K562 (cell line): ENCODE measurements at regions not wholly inside any gene's neighbourhood (a gene's known extent, or its start where the extent isn't known, plus 50 kb on each side); places are given as distances from the start of the nearest gene placed in this dataset.

ENCODE experiments used
- ATAC-seq: fragments of 200-7000 bp; cut with Tn5 transposase; 3 replicates; pipeline ENCODE4 v1.9.1; 2020; ENCODE audit warnings: moderate library complexity
- BruUV-seq: library from RNA; stranded (reverse); fragments of 400-500 nt; replicated peaks from 2 replicates; lab custom pipeline; 2021; lab: Mats Ljungman, UMichigan
- CTCF ChIA-PET: fragments of 300-600 bp; formaldehyde crosslinking; extraction: SDS; loops from one replicate; lab custom pipeline; 2021; ENCODE audit warnings: low intra/inter-chr PET ratio; lab: Yijun Ruan, JAX
- POLR2A ChIA-PET: fragments of 300-600, 350-650 bp; sonication (Branson Sonifier 250); formaldehyde crosslinking; extraction: SDS; loops from one replicate; lab custom pipeline; 2021; ENCODE audit warnings: antibody characterized with exemption, inconsistent platforms; lab: Yijun Ruan, JAX
- DNase-seq, 4 experiments: peaks; one replicate each; pipeline versions ENCODE4 v3.0.0 to v3.0.0-alpha.2; 2011 to 2018; ENCODE audit warnings: low spot score in 3 of 4, mixed read lengths in 3 of 4; ENCODE audit errors: extremely low read depth in 1 of 4
- FAIRE-seq: peaks from 2 replicates; lab custom pipeline; 2011; peaks lifted over from hg19 to GRCh38; lab: Jason Lieb, UNC
- H2AFZ ChIP-seq: 2 replicates; pipeline ENCODE4 v1.6.0; 2011; ENCODE audit warnings: low read depth, low read length, control low read depth, inconsistent platforms
- H3K27ac ChIP-seq: fragments of 200-600 bp; 3 replicates; pipeline ENCODE4 v1.8.0; 2011; ENCODE audit warnings: low read depth, mild to moderate bottlenecking, control low read depth, inconsistent platforms, low read length, moderate library complexity, mixed read lengths; ENCODE audit errors: extremely low read depth
- H3K27me3 ChIP-seq, 2 experiments: fragments of 300-600 bp in 1 of 2; 2 replicates in 1 of 2; 3 replicates in 1 of 2; pipeline versions ENCODE4 v1.6.0 to v1.8.0; 2011; ENCODE audit warnings: inconsistent platforms in 2 of 2, low read length in 2 of 2, mild to moderate bottlenecking in 1 of 2, mixed read lengths in 1 of 2, moderate library complexity in 1 of 2; ENCODE audit not compliant: control insufficient read depth in 2 of 2, insufficient read depth in 2 of 2
- H3K36me3 ChIP-seq: fragments of 300-600 bp; 3 replicates; pipeline ENCODE4 v1.8.0; 2011; ENCODE audit warnings: mild to moderate bottlenecking, low read length, inconsistent platforms; ENCODE audit not compliant: control insufficient read depth, insufficient read depth
- H3K4me1 ChIP-seq, 2 experiments: fragments of 200-600 bp in 1 of 2; replicated peaks in 1 of 2; 2 replicates in 1 of 2; 3 replicates in 1 of 2; pipeline versions ENCODE4 v1.5.1 to v1.8.0; 2011; ENCODE audit warnings: inconsistent platforms in 2 of 2, low read length in 2 of 2, mild to moderate bottlenecking in 1 of 2, mixed read lengths in 1 of 2, moderate library complexity in 1 of 2; ENCODE audit not compliant: control insufficient read depth in 2 of 2, insufficient read depth in 2 of 2
- H3K4me2 ChIP-seq: 2 replicates; pipeline ENCODE4 v1.6.1; 2011; ENCODE audit warnings: low read length, control low read depth, inconsistent platforms, mixed read lengths; ENCODE audit not compliant: insufficient read depth
- H3K4me3 ChIP-seq: fragments of 200-600 bp; sonication (generic), shearing (Covaris generic); 2 replicates; pipeline ENCODE4 v1.5.1; 2016; ENCODE audit warnings: control low read depth, inconsistent platforms
- H3K79me2 ChIP-seq: fragments of 200-600 bp; 3 replicates; pipeline ENCODE4 v1.8.0; 2011; ENCODE audit warnings: low read length, inconsistent platforms; ENCODE audit not compliant: control insufficient read depth, insufficient read depth
- H3K9ac ChIP-seq, 2 experiments: 2 replicates each; pipeline versions ENCODE4 v1.6.0 to v1.6.1; 2011; ENCODE audit warnings: low read depth in 2 of 2, low read length in 2 of 2, control low read depth in 1 of 2, inconsistent platforms in 1 of 2, mild to moderate bottlenecking in 1 of 2, mixed read lengths in 1 of 2; ENCODE audit not compliant: insufficient read depth in 1 of 2
- H3K9me1 ChIP-seq: one replicate; pipeline ENCODE4 v1.6.0; 2011; ENCODE audit warnings: inconsistent platforms, mild to moderate bottlenecking, low read length, moderate library complexity; ENCODE audit not compliant: control insufficient read depth, insufficient read depth
- H3K9me3 ChIP-seq: replicated peaks from 2 replicates; pipeline ENCODE4 v1.5.1; 2011; ENCODE audit warnings: low read depth, low read length, inconsistent platforms; ENCODE audit not compliant: control insufficient read depth, insufficient read depth
- H4K20me1 ChIP-seq: replicated peaks from 2 replicates; pipeline ENCODE4 v1.6.1; 2011; ENCODE audit warnings: low read length, inconsistent platforms, mixed read lengths; ENCODE audit not compliant: control insufficient read depth, insufficient read depth
- ATF1 ChIP-seq, 2 experiments: fragments of 450-650 bp in 1 of 2; IDR thresholded peaks; 2 replicates each; pipeline ENCODE4 v1.6.1; 2016; ENCODE audit warnings: missing compliant biosample characterization in 1 of 2, missing genetic modification characterization in 1 of 2
- CAMTA2 ChIP-seq: fragments of 250-450 bp; sonication (Bioruptor Pico); conservative IDR thresholded peaks from 2 replicates; pipeline ENCODE4 v1.5.1; 2022
- ETV1 ChIP-seq: fragments of 450-650 bp; conservative IDR thresholded peaks from 2 replicates; pipeline ENCODE4 v1.6.1; 2016; ENCODE audit warnings: missing genetic modification characterization, control low read depth, low read depth, missing compliant biosample characterization
- FUS ChIP-seq: fragments of 200-400 bp; formaldehyde crosslinking; optimal IDR thresholded peaks from 2 replicates; pipeline ENCODE3; 2017; ENCODE audit warnings: low read depth, low read length
- HLTF ChIP-seq: fragments of 450-650 bp; IDR thresholded peaks from 2 replicates; pipeline ENCODE4 v1.6.1; 2016
- HNRNPLL ChIP-seq: fragments of 200-400 bp; formaldehyde crosslinking; IDR thresholded peaks from 2 replicates; pipeline ENCODE4 v1.6.1; 2017; ENCODE audit warnings: low read length, low read depth, mild to moderate bottlenecking; ENCODE audit not compliant: poor library complexity, severe bottlenecking
- KDM2B ChIP-seq: fragments of 250-450 bp; sonication (Bioruptor Pico); IDR thresholded peaks from 2 replicates; pipeline ENCODE4 v1.8.0; 2021; ENCODE audit warnings: mild to moderate bottlenecking, moderate library complexity
- KLF10 ChIP-seq: fragments of 250-450 bp; sonication (Bioruptor Pico); IDR thresholded peaks from 2 replicates; pipeline ENCODE4 v1.6.1; 2021; ENCODE audit warnings: matching md5 sums
- NR2F6 ChIP-seq: fragments of 450-650 bp; formaldehyde crosslinking; IDR thresholded peaks from 2 replicates; pipeline ENCODE4 v1.4.0; 2020; ENCODE audit warnings: mild to moderate bottlenecking
- POLR3A ChIP-seq: IDR thresholded peaks from 2 replicates; pipeline ENCODE4 v1.6.1; 2011; ENCODE audit warnings: borderline replicate concordance, mild to moderate bottlenecking, moderate library complexity; ENCODE audit not compliant: insufficient read length, insufficient read depth; ENCODE audit errors: extremely low read depth
- RB1 ChIP-seq: fragments of 450-650 bp; IDR thresholded peaks from 2 replicates; pipeline ENCODE4 v1.6.1; 2017; ENCODE audit warnings: low read depth, mild to moderate bottlenecking
- TAF1 ChIP-seq: IDR thresholded peaks from 2 replicates; pipeline ENCODE4 v1.6.1; 2011; ENCODE audit warnings: mild to moderate bottlenecking, low read length, moderate library complexity; ENCODE audit not compliant: insufficient read depth, control insufficient read depth, severe bottlenecking; ENCODE audit errors: extremely low read depth
- TAF9B ChIP-seq: fragments of 450-650 bp; IDR thresholded peaks from 2 replicates; pipeline ENCODE4 v1.6.1; 2018; ENCODE audit warnings: mild to moderate bottlenecking; ENCODE audit not compliant: partially characterized antibody
- ZNF41 ChIP-seq: fragments of 250-450 bp; sonication (Bioruptor Pico); conservative IDR thresholded peaks from 2 replicates; pipeline ENCODE4 v1.4.0; 2020; ENCODE audit warnings: mild to moderate bottlenecking
- ZNF512 ChIP-seq: IDR thresholded peaks from 2 replicates; pipeline ENCODE4 v1.6.1; 2016; ENCODE audit warnings: missing genetic modification characterization, missing compliant biosample characterization
- ZNF561 ChIP-seq: fragments of 450-650 bp; formaldehyde crosslinking; conservative IDR thresholded peaks from 2 replicates; pipeline ENCODE4 v1.4.0; 2020; ENCODE audit warnings: mild to moderate bottlenecking, moderate library complexity
- WGBS: fragments of 100-300 bp; shearing (Covaris generic); methylation state at CpG from one replicate; pipeline ENCODE4 v1.1.6; 2016; ENCODE audit warnings: low coverage, mixed read lengths; ENCODE audit not compliant: insufficient coverage; ENCODE audit errors: missing lambda C conversion rate; 5-methylcytosine and 5-hydroxymethylcytosine counted together
- in situ Hi-C: fragments of 300-500 bp; cut with MboI; formaldehyde crosslinking; loops from 4 replicates; pipeline ENCODE4 v1.15.0; 2018; ENCODE audit warnings: inconsistent platforms, mixed read lengths
- intact Hi-C: fragments of 100-400 bp; cut with micrococcal nuclease; formaldehyde crosslinking; loops from 2 replicates; pipeline ENCODE4 v1.14.2; 2022

GRCh38 chr10:23493711-23494110 lies 54.8 kb downstream of the OTUD1 start:
- in situ Hi-C loops (no loop called here), intact Hi-C loops (no loop called here)
- Histone ChIP-seq H2AFZ (no peak overlapping the region), H3K9me1 (no peaks in the 10 kb centered on the region), H3K4me3 (no peak overlapping the region), H3K9me3 (no peaks in the 10 kb centered on the region), H4K20me1 (no peaks in the 10 kb centered on the region), H3K27me3 (no peaks in the 10 kb centered on the region; a peak in 1 of 5 replicates), H3K9ac (no peak overlapping the region), H3K79me2 (no peaks in the 10 kb centered on the region), H3K36me3 (no peaks in the 10 kb centered on the region), H3K27ac (no peak overlapping the region), H3K4me1 (no peaks in the 10 kb centered on the region), H3K4me2 (no peak overlapping the region)
- CTCF ChIA-PET, result no interaction called here
- 0% methylated on average over 2 of the region's 2 CpGs for WGBS
- BruUV-seq, result no TSS peak
- DNase-seq (no peak), ATAC-seq (no peak), FAIRE-seq (no peak)
- POLR2A ChIA-PET, result interaction anchor here (0.8 kb wide), 1 partner anchor 850 kb away, joined by 3 read pairs; no protein-coding TSS in a partner anchor
- TF ChIP-seq POLR3A (no peak), NR2F6 (CRISPR knock-in tag) (no peak), HNRNPLL (no peak), ATF1 (CRISPR knock-in tag; IDR thresholded peaks at IDR 0.05) (no peak), ATF1 (tag; IDR thresholded peaks at IDR 0.05) (no peak), HLTF (no peak), ZNF41 (CRISPR knock-in tag) (no peak)

- POLR2A ChIA-PET, result no interaction called here
- Histone ChIP-seq H3K4me3 (no peak overlapping the region), H3K9ac (no peak overlapping the region), H3K79me2 (no peaks in the 10 kb centered on the region), H2AFZ (no peak overlapping the region), H3K4me1 (no peaks in the 10 kb centered on the region), H3K4me2 (no peak overlapping the region), H3K36me3 (no peaks in the 10 kb centered on the region), H4K20me1 (no peaks in the 10 kb centered on the region), H3K9me1 (no peaks in the 10 kb centered on the region), H3K27me3 (no peaks in the 10 kb centered on the region; a peak in 2 of 5 replicates), H3K27ac (no peak overlapping the region), H3K9me3 (no peaks in the 10 kb centered on the region)
- in situ Hi-C loops (no loop called here), intact Hi-C loops (no loop called here)
- FAIRE-seq (no peak), DNase-seq (no peak), ATAC-seq (no peak)
- CTCF ChIA-PET, result no interaction called here
- no TSS peak for BruUV-seq
- 0% methylated on average over 5 of the region's 5 CpGs for WGBS
- no peak for TF ChIP-seq ETV1 (tag)
- TF ChIP-seq ZNF512 (tag), result no peak
- no peak for TF ChIP-seq ZNF561
- no peak for TF ChIP-seq TAF1
- TF ChIP-seq KLF10, result no peak
- no peak for TF ChIP-seq TAF9B
- no peak for TF ChIP-seq FUS
- TF ChIP-seq CAMTA2 (CRISPR knock-in tag), result no peak
- no peak for TF ChIP-seq RB1
- no peak for TF ChIP-seq KDM2B (CRISPR knock-in tag)
Measured at GRCh38 chr10:23496727-23497126, 57.9 kb downstream of the OTUD1 start.
